PC-3 (cell line): ENCODE measurements at regions not wholly inside any gene's neighbourhood (a gene's known extent, or its start where the extent isn't known, plus 50 kb on each side); places are given as distances from the start of the nearest gene placed in this dataset.

Experiments used
- ATAC-seq: fragments of 200-7000 bp; cut with Tn5 transposase; 2 replicates; pipeline ENCODE4 v1.9.1; 2020; ENCODE audit warnings: mild to moderate bottlenecking, moderate library complexity
- BruUV-seq: library from RNA; stranded (reverse); fragments of 400-500 nt; replicated peaks from 2 replicates; lab custom pipeline; 2021; lab: Mats Ljungman, UMichigan
- CTCF ChIA-PET: fragments of 300-600 bp; sonication (Branson Sonifier 250); formaldehyde crosslinking; loops from one replicate; lab custom pipeline; 2022; ENCODE audit warnings: antibody characterized with exemption; lab: Charles Lee
- POLR2A ChIA-PET: fragments of 300-600 bp; sonication (Branson Sonifier 250); formaldehyde crosslinking; loops from one replicate; lab custom pipeline; 2022; ENCODE audit warnings: antibody characterized with exemption; ENCODE audit not compliant: unreplicated experiment; lab: Charles Lee
- DNase-seq: peaks from one replicate; pipeline ENCODE4 v3.0.0-alpha.2; 2015
- H2AFZ ChIP-seq: fragments of 300-600 bp; sonication (generic); 2 replicates; pipeline ENCODE4 v1.6.0; 2016; ENCODE audit warnings: antibody characterized with exemption, low read length
- H3F3A ChIP-seq: fragments of 300-600 bp; sonication (generic); one replicate; pipeline ENCODE4 v1.6.0; 2017; ENCODE audit warnings: antibody characterized with exemption, low read length, control low read depth, mild to moderate bottlenecking; ENCODE audit not compliant: unreplicated experiment
- H3K27ac ChIP-seq: fragments of 300-600 bp; sonication (generic); 2 replicates; pipeline ENCODE4 v1.5.1; 2016; ENCODE audit warnings: mild to moderate bottlenecking, low read length
- H3K27me3 ChIP-seq: fragments of 300-600 bp; sonication (generic); 2 replicates; pipeline ENCODE4 v1.6.1; 2016; ENCODE audit warnings: low read length, mixed read lengths
- H3K36me3 ChIP-seq: fragments of 300-600 bp; sonication (generic); 2 replicates; pipeline ENCODE4 v1.6.1; 2016; ENCODE audit warnings: low read depth, mixed run types, low read length, mixed read lengths
- H3K4me1 ChIP-seq: fragments of 300-600 bp; sonication (generic); 2 replicates; pipeline ENCODE4 v1.5.1; 2016; ENCODE audit warnings: low read length; ENCODE audit not compliant: insufficient read depth
- H3K4me2 ChIP-seq: fragments of 300-600 bp; sonication (generic); 2 replicates; pipeline ENCODE4 v1.6.0; 2016; ENCODE audit warnings: low read length
- H3K4me3 ChIP-seq: fragments of 300-600 bp; sonication (generic); 2 replicates; pipeline ENCODE4 v1.5.1; 2016; ENCODE audit warnings: mild to moderate bottlenecking, low read length, mixed read lengths
- H3K79me2 ChIP-seq: fragments of 300-600 bp; sonication (generic); 2 replicates; pipeline ENCODE4 v1.6.1; 2017; ENCODE audit warnings: low read length, mixed read lengths
- H3K9ac ChIP-seq: fragments of 300-600 bp; sonication (generic); 2 replicates; pipeline ENCODE4 v1.6.0; 2016; ENCODE audit warnings: mild to moderate bottlenecking, low read length
- H3K9me2 ChIP-seq: fragments of 300-600 bp; sonication (generic); replicated peaks from 2 replicates; pipeline ENCODE4 v1.6.1; 2016; ENCODE audit warnings: mixed run types, low read length, mixed read lengths
- H3K9me3 ChIP-seq: fragments of 300-600 bp; sonication (generic); 2 replicates; pipeline ENCODE4 v1.6.1; 2016; ENCODE audit warnings: low read length, mixed read lengths
- H4K20me1 ChIP-seq: fragments of 300-600 bp; sonication (generic); 2 replicates; pipeline ENCODE4 v1.6.1; 2016; ENCODE audit warnings: low read length, mixed read lengths
- EZH2 ChIP-seq: fragments of 300-600 bp; sonication (generic); IDR thresholded peaks from one replicate; pipeline ENCODE4 v1.6.1; 2017; ENCODE audit warnings: antibody characterized with exemption, mild to moderate bottlenecking, low read length; ENCODE audit not compliant: unreplicated experiment
- EZH2phosphoT487 ChIP-seq: fragments of 300-600 bp; sonication (generic); IDR thresholded peaks from 2 replicates; pipeline ENCODE4 v1.6.1; 2018; ENCODE audit warnings: mild to moderate bottlenecking, antibody characterized with exemption, low read length, borderline replicate concordance
- intact Hi-C: fragments of 100-400 bp; cut with micrococcal nuclease; formaldehyde crosslinking; loops from 2 replicates; pipeline ENCODE4 v1.9.0; 2023
- TF ChIP-seq, protein P1 (sequence below): fragments of 300-600 bp; sonication (generic); conservative IDR thresholded peaks from 2 replicates; pipeline ENCODE4 v1.5.1; 2017; ENCODE audit warnings: antibody characterized with exemption, low read depth, mild to moderate bottlenecking, low read length

DNA sequence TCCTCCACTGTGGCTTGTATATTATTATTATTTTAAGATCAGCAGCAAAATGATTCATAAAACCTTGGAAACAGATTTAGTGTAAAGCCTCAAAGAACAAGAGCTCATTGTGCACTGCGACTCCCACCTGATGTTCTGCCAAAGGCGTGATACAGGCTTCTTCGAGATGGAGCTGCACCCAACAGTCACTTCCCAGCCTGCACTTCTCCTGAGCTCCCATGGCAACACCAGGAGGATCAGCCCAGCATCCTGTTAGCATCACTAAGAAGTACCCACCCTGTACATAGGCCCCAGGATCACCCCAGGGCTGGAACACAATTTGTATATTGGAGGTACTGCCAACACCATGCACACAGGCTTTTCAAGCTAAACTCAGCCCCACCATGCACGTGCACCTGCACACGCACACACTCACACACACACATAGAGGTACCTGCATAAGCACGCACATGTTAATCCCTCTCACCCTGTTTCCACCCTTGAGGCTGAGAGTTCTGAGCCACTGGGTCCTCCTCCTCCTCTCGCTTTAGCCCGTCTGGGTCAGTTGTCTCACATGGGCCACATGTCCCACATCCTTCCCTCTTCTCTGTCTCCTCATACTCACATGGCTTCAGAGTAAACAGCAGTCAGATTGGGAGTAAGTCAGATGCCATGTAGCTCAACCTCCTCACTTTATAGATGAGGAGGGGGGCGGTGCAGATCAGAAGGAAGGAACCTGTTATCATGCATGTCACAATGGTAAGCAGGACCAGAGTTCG is 281.9 kb upstream of the POU3F1 start:
- no peaks in the 10 kb centered on the region for H3K9me3 ChIP-seq
- H3F3A ChIP-seq, result no peaks in the 10 kb centered on the region
- DNase-seq (no peak), ATAC-seq (no peak)
- no peaks in the 10 kb centered on the region for H3K4me1 ChIP-seq
- POLR2A ChIA-PET, result no interaction called here
- no peaks in the 10 kb centered on the region for H4K20me1 ChIP-seq
- no peak overlapping the region for H2AFZ ChIP-seq
- peaks cover 52% of the 10 kb centered on the region for H3K27me3 ChIP-seq
- no peak overlapping the region for H3K4me3 ChIP-seq
- H3K27ac ChIP-seq, result no peak overlapping the region
- no peak overlapping the region for H3K9ac ChIP-seq
- CTCF ChIA-PET, result no interaction called here
- intact Hi-C loops, result no loop called here
- H3K9me2 ChIP-seq, result no peaks in the 10 kb centered on the region
- no peaks in the 10 kb centered on the region for H3K36me3 ChIP-seq
- H3K79me2 ChIP-seq, result no peaks in the 10 kb centered on the region
- no TSS peak for BruUV-seq
- TF ChIP-seq, protein P1, sequence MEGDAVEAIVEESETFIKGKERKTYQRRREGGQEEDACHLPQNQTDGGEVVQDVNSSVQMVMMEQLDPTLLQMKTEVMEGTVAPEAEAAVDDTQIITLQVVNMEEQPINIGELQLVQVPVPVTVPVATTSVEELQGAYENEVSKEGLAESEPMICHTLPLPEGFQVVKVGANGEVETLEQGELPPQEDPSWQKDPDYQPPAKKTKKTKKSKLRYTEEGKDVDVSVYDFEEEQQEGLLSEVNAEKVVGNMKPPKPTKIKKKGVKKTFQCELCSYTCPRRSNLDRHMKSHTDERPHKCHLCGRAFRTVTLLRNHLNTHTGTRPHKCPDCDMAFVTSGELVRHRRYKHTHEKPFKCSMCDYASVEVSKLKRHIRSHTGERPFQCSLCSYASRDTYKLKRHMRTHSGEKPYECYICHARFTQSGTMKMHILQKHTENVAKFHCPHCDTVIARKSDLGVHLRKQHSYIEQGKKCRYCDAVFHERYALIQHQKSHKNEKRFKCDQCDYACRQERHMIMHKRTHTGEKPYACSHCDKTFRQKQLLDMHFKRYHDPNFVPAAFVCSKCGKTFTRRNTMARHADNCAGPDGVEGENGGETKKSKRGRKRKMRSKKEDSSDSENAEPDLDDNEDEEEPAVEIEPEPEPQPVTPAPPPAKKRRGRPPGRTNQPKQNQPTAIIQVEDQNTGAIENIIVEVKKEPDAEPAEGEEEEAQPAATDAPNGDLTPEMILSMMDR, result no peak
- TF ChIP-seq EZH2phosphoT487 (no peak), EZH2 (no peak)
- H3K4me2 ChIP-seq, result no peak overlapping the region

GRCh38 chr1:38327559-38327973 is 281.0 kb upstream of the POU3F1 start:
- DNase-seq, result no peak
- TF ChIP-seq EZH2phosphoT487 (no peak), EZH2 (no peak)
- TF ChIP-seq, protein P1, result no peak
- Histone ChIP-seq H3K36me3 (no peaks in the 10 kb centered on the region), H4K20me1 (no peaks in the 10 kb centered on the region), H3K4me3 (no peak overlapping the region), H3K9ac (no peak overlapping the region), H3K27me3 (peaks cover 57% of the 10 kb centered on the region), H3K4me2 (no peak overlapping the region), H3K4me1 (no peaks in the 10 kb centered on the region), H3K79me2 (no peaks in the 10 kb centered on the region), H3F3A (no peaks in the 10 kb centered on the region), H3K9me3 (no peaks in the 10 kb centered on the region), H3K27ac (no peak overlapping the region), H3K9me2 (no peaks in the 10 kb centered on the region), H2AFZ (no peak overlapping the region)
- intact Hi-C loops, result no loop called here
- BruUV-seq, result no TSS peak
- ChIA-PET POLR2A (no interaction called here), CTCF (no interaction called here)
- no peak for ATAC-seq

GRCh38 chr1:38326856-38327255 is 280.3 kb upstream of the POU3F1 start:
- ChIA-PET CTCF (no interaction called here), POLR2A (no interaction called here)
- intact Hi-C loops, result no loop called here
- Histone ChIP-seq H3K9ac (no peak overlapping the region), H3K36me3 (no peaks in the 10 kb centered on the region), H3K4me1 (no peaks in the 10 kb centered on the region), H3K9me3 (no peaks in the 10 kb centered on the region), H3K4me2 (no peak overlapping the region), H2AFZ (no peak overlapping the region), H3K4me3 (no peak overlapping the region), H3K9me2 (no peaks in the 10 kb centered on the region), H3F3A (no peaks in the 10 kb centered on the region), H4K20me1 (no peaks in the 10 kb centered on the region), H3K27ac (no peak overlapping the region), H3K27me3 (peaks cover 57% of the 10 kb centered on the region), H3K79me2 (no peaks in the 10 kb centered on the region)
- ATAC-seq, result no peak
- DNase-seq, result no peak
- TF ChIP-seq EZH2phosphoT487 (no peak), EZH2 (no peak)
- TF ChIP-seq, protein P1, result no peak
- BruUV-seq, result no TSS peak
